Tibial nerve (tissue), 4 donors: ENCODE measurements at regions not wholly inside any gene's neighbourhood (a gene's known extent, or its start where the extent isn't known, plus 50 kb on each side); places are given as distances from the start of the nearest gene placed in this dataset.

ENCODE experiments used
- CTCF ChIP-seq, 5 experiments: fragments of 200-600 bp in 3 of 5; fragments of 450-650 bp in 2 of 5; sonication (generic) in 3 of 5; IDR thresholded peaks; one replicate each; pipeline ENCODE4 v1.5.1; 2016 to 2019; ENCODE audit warnings: antibody characterized with exemption in 5 of 5, mild to moderate bottlenecking in 3 of 5, moderate library complexity in 2 of 5
- EP300 ChIP-seq, 2 donors: sonication (generic); formaldehyde crosslinking; IDR thresholded peaks; one replicate each; pipeline ENCODE4 v1.6.1; 2017; ENCODE audit warnings: antibody characterized with exemption in 2 of 2, mild to moderate bottlenecking in 1 of 2

- TF ChIP-seq CTCF (IDR thresholded peaks at IDR 0.05): no peak
- no peak for TF ChIP-seq EP300 (IDR thresholded peaks at IDR 0.05)
These were observed 1007.9 kb upstream of the CITED2 start for GRCh38 chr6:140382355-140382754.
